OCI-LY1 (cell line): ENCODE measurements at regions not wholly inside any gene's neighbourhood (a gene's known extent, or its start where the extent isn't known, plus 50 kb on each side); places are given as distances from the start of the nearest gene placed in this dataset.

Experiments
- EZH2 ChIP-seq: fragments of 200-600 bp; sonication (generic), shearing (Covaris generic); IDR thresholded peaks from 2 replicates; pipeline ENCODE4 v1.8.0; 2017; ENCODE audit warnings: borderline replicate concordance, mixed run types, mild to moderate bottlenecking, antibody characterized with exemption, low read length, moderate library complexity, mixed read lengths
- TF ChIP-seq, protein P1 (sequence below): fragments of 200-600 bp; sonication (generic), shearing (Covaris generic); IDR thresholded peaks from 2 replicates; pipeline ENCODE4 v1.5.1; 2017; ENCODE audit warnings: mild to moderate bottlenecking, antibody characterized with exemption, low read length, moderate library complexity, mixed read lengths

GRCh38 chr9:78443946-78444345 lies 147.0 kb downstream of the PSAT1 start:
- TF ChIP-seq EZH2 = no peak
- TF ChIP-seq, protein P1, sequence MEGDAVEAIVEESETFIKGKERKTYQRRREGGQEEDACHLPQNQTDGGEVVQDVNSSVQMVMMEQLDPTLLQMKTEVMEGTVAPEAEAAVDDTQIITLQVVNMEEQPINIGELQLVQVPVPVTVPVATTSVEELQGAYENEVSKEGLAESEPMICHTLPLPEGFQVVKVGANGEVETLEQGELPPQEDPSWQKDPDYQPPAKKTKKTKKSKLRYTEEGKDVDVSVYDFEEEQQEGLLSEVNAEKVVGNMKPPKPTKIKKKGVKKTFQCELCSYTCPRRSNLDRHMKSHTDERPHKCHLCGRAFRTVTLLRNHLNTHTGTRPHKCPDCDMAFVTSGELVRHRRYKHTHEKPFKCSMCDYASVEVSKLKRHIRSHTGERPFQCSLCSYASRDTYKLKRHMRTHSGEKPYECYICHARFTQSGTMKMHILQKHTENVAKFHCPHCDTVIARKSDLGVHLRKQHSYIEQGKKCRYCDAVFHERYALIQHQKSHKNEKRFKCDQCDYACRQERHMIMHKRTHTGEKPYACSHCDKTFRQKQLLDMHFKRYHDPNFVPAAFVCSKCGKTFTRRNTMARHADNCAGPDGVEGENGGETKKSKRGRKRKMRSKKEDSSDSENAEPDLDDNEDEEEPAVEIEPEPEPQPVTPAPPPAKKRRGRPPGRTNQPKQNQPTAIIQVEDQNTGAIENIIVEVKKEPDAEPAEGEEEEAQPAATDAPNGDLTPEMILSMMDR = no peak
